ENCODE measurements at regions not wholly inside any gene's neighbourhood (a gene's known extent, or its start where the extent isn't known, plus 50 kb on each side); places are given as distances from the start of the nearest gene placed in this dataset.

DNA sequence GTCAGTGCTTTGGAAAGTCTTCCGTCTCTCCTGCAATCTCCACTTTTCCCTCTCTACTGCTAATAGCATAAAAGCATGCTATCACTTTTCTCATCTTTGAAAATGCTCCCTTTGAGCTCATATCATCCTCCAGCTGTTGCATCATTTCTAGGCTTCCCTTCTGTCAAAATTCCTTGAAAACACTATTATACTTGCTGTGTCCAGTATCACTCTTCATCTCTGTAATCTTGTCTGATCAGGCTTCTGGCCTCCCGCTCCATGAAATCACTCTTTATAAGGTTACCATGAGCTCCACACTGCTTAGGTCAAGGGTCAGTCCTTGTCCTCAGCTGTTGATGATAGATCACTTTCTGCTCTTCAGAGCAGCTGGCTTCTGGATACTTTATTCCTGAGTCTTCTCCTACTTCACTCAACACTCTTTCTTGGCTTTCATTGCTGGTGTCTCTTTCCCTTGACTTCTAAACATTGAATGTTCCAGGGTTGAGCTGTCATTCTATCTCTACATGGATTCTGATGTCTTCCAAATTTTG is 50.9 kb upstream of the SPTSSB start:
- no peak overlapping the region for H3K27ac ChIP-seq
- H3K9me2 ChIP-seq (ENCODE audit: insufficient read depth): no peaks in the 10 kb centered on the region
- H3K4me2 ChIP-seq: no peak overlapping the region
- no peak for DNase-seq
- ChIA-PET CTCF (interaction anchor here (0.6 kb wide), 2 partner anchors 51 to 735 kb away, joined by 3 to 5 read pairs; partner anchors contain the start of gene SPTSSB), POLR2A (ENCODE audit: unreplicated experiment) (no interaction called here)
- TF ChIP-seq EZH2 (IDR thresholded peaks at IDR 0.05; ENCODE audit: low read depth): no peak
- TF ChIP-seq, protein P1, sequence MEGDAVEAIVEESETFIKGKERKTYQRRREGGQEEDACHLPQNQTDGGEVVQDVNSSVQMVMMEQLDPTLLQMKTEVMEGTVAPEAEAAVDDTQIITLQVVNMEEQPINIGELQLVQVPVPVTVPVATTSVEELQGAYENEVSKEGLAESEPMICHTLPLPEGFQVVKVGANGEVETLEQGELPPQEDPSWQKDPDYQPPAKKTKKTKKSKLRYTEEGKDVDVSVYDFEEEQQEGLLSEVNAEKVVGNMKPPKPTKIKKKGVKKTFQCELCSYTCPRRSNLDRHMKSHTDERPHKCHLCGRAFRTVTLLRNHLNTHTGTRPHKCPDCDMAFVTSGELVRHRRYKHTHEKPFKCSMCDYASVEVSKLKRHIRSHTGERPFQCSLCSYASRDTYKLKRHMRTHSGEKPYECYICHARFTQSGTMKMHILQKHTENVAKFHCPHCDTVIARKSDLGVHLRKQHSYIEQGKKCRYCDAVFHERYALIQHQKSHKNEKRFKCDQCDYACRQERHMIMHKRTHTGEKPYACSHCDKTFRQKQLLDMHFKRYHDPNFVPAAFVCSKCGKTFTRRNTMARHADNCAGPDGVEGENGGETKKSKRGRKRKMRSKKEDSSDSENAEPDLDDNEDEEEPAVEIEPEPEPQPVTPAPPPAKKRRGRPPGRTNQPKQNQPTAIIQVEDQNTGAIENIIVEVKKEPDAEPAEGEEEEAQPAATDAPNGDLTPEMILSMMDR (conservative IDR thresholded peaks at IDR 0.05): no peak
- no peak overlapping the region for H2AFZ ChIP-seq
- H3K79me2 ChIP-seq (ENCODE audit: low read depth): no peaks in the 10 kb centered on the region
- intact Hi-C loops (cut with micrococcal nuclease; ENCODE audit: unreplicated experiment): loop anchor here (5.0 to 10.0 kb wide), 3 partner anchors 317 to 857 kb away; partner anchors contain the start of genes B3GALNT1 and KPNA4
- H3K27me3 ChIP-seq (ENCODE audit: insufficient read depth, low read depth): no peaks in the 10 kb centered on the region
- H3K4me1 ChIP-seq (replicated peaks; ENCODE audit: insufficient read depth): no peaks in the 10 kb centered on the region
- H3K4me3 ChIP-seq: no peak overlapping the region
- H3F3A ChIP-seq (ENCODE audit: insufficient read depth, low read depth): no peaks in the 10 kb centered on the region
- H3K9me3 ChIP-seq (ENCODE audit: insufficient read depth, low read depth): peaks cover 6% of the 10 kb centered on the region; the same call in 1 of the 2 replicates
- no peaks in the 10 kb centered on the region for H4K20me1 ChIP-seq (ENCODE audit: insufficient read depth)
- BruUV-seq (replicated peaks): no TSS peak
- no peaks in the 10 kb centered on the region for H3K36me3 ChIP-seq (ENCODE audit: low read depth)

Measured in PC-9 (cell line).